IMR-90 (cell line): ENCODE measurements at regions not wholly inside any gene's neighbourhood (a gene's known extent, or its start where the extent isn't known, plus 50 kb on each side); places are given as distances from the start of the nearest gene placed in this dataset.

Experiments used
- ATAC-seq: fragments of 200-7000 bp; cut with Tn5 transposase; 2 replicates; pipeline ENCODE4 v1.9.1; 2020; ENCODE audit warnings: low read depth, mild to moderate bottlenecking, moderate library complexity
- BruUV-seq: library from RNA; stranded (reverse); fragments of 400-500 nt; replicated peaks from 2 replicates; lab custom pipeline; 2021; lab: Mats Ljungman, UMichigan
- CTCF ChIA-PET: fragments of 300-600 bp; formaldehyde crosslinking; extraction: SDS; loops from one replicate; lab custom pipeline; 2021; ENCODE audit warnings: antibody characterized with exemption; lab: Yijun Ruan, JAX
- POLR2A ChIA-PET: fragments of 300-600 bp; sonication (Branson Sonifier 250); formaldehyde crosslinking; loops from one replicate; lab custom pipeline; 2022; ENCODE audit warnings: antibody characterized with exemption; ENCODE audit not compliant: unreplicated experiment; lab: Charles Lee
- DNase-seq: peaks from one replicate; pipeline ENCODE4 v3.0.0; 2013
- H2AFZ ChIP-seq: replicated peaks from 2 replicates; pipeline ENCODE3; 2013; ENCODE audit warnings: low read length, mild to moderate bottlenecking; ENCODE audit not compliant: poor library complexity
- H2AK5ac ChIP-seq: 2 replicates; pipeline ENCODE4 v1.6.1; 2013; ENCODE audit warnings: low read depth, low read length, inconsistent platforms
- H2AK9ac ChIP-seq: replicated peaks from 2 replicates; pipeline ENCODE3; 2013; ENCODE audit warnings: mild to moderate bottlenecking, low read depth, low read length, moderate library complexity; ENCODE audit not compliant: poor library complexity
- H2BK120ac ChIP-seq: 2 replicates; pipeline ENCODE4 v1.6.1; 2013; ENCODE audit warnings: low read depth, low read length, inconsistent platforms
- H2BK15ac ChIP-seq: 3 replicates; pipeline ENCODE4 v1.6.1; 2013; ENCODE audit warnings: low read depth, low read length, inconsistent platforms
- H2BK20ac ChIP-seq: 2 replicates; pipeline ENCODE4 v1.6.1; 2013; ENCODE audit warnings: low read depth, mild to moderate bottlenecking, inconsistent platforms, low read length, moderate library complexity
- H2BK5ac ChIP-seq: 2 replicates; pipeline ENCODE4 v1.6.1; 2013; ENCODE audit warnings: mild to moderate bottlenecking, low read depth, low read length, inconsistent platforms; ENCODE audit not compliant: poor library complexity, severe bottlenecking
- H3K14ac ChIP-seq: replicated peaks from 2 replicates; pipeline ENCODE4 v1.6.1; 2013; ENCODE audit warnings: low read depth, low read length, inconsistent platforms
- H3K18ac ChIP-seq: 2 replicates; pipeline ENCODE4 v1.6.1; 2013; ENCODE audit warnings: low read depth, low read length, control low read depth
- H3K23ac ChIP-seq: 2 replicates; pipeline ENCODE4 v1.6.1; 2013; ENCODE audit warnings: low read depth, low read length, inconsistent platforms
- H3K27ac ChIP-seq: 2 replicates; pipeline ENCODE4 v1.5.1; 2013; ENCODE audit warnings: mild to moderate bottlenecking, control low read depth, low read length; ENCODE audit not compliant: insufficient read depth
- H3K27me3 ChIP-seq: 2 replicates; pipeline ENCODE4 v1.6.1; 2013; ENCODE audit warnings: low read length; ENCODE audit not compliant: control insufficient read depth, insufficient read depth
- H3K36me3 ChIP-seq: 2 replicates; pipeline ENCODE4 v1.6.1; 2013; ENCODE audit warnings: low read length, mixed read lengths; ENCODE audit not compliant: control insufficient read depth, insufficient read depth
- H3K4ac ChIP-seq: 2 replicates; pipeline ENCODE4 v1.6.1; 2013; ENCODE audit warnings: low read depth, low read length, inconsistent platforms
- H3K4me1 ChIP-seq: 2 replicates; pipeline ENCODE4 v1.6.1; 2013; ENCODE audit warnings: low read length, mixed read lengths; ENCODE audit not compliant: control insufficient read depth, insufficient read depth
- H3K4me2 ChIP-seq: 2 replicates; pipeline ENCODE4 v1.6.1; 2013; ENCODE audit warnings: low read depth, mild to moderate bottlenecking, control low read depth, low read length, moderate library complexity
- H3K4me3 ChIP-seq: 2 replicates; pipeline ENCODE4 v1.5.1; 2013; ENCODE audit warnings: low read depth, mild to moderate bottlenecking, control low read depth, low read length, moderate library complexity; ENCODE audit not compliant: insufficient read depth
- H3K56ac ChIP-seq: 2 replicates; pipeline ENCODE4 v1.6.1; 2013; ENCODE audit warnings: low read length, inconsistent platforms; ENCODE audit not compliant: insufficient read depth; ENCODE audit errors: extremely low read depth
- H3K79me1 ChIP-seq, 2 experiments: 2 replicates each; pipeline ENCODE4 v1.6.1; 2013; ENCODE audit warnings: low read length in 2 of 2, inconsistent platforms in 1 of 2, low read depth in 1 of 2
- H3K9ac ChIP-seq: 2 replicates; pipeline ENCODE4 v1.6.1; 2013; ENCODE audit warnings: low read depth, low read length, control low read depth
- H3K9me1 ChIP-seq: 2 replicates; pipeline ENCODE4 v1.6.1; 2013; ENCODE audit warnings: low read length, inconsistent platforms; ENCODE audit not compliant: insufficient read depth
- H3K9me3 ChIP-seq: 2 replicates; pipeline ENCODE4 v1.6.1; 2013; ENCODE audit warnings: low read length; ENCODE audit not compliant: control insufficient read depth, insufficient read depth
- H4K20me1 ChIP-seq: 2 replicates; pipeline ENCODE4 v1.6.1; 2013; ENCODE audit warnings: low read length, inconsistent platforms; ENCODE audit not compliant: insufficient read depth
- H4K5ac ChIP-seq: 2 replicates; pipeline ENCODE4 v1.6.1; 2013; ENCODE audit warnings: mild to moderate bottlenecking, low read depth, low read length, control low read depth
- H4K8ac ChIP-seq, 2 experiments: 2 replicates each; pipeline ENCODE4 v1.6.1; 2013; ENCODE audit warnings: low read depth in 2 of 2, low read length in 2 of 2, control low read depth in 1 of 2, inconsistent platforms in 1 of 2
- H4K91ac ChIP-seq: 2 replicates; pipeline ENCODE4 v1.6.1; 2013; ENCODE audit warnings: low read depth, low read length, inconsistent platforms; ENCODE audit not compliant: insufficient read depth
- BHLHE40 ChIP-seq: fragments of 150-350 bp; IDR thresholded peaks from 2 replicates; pipeline ENCODE4 v1.6.1; 2016; ENCODE audit warnings: mild to moderate bottlenecking, low read depth, low read length
- CEBPB ChIP-seq: IDR thresholded peaks from 2 replicates; pipeline ENCODE4 v1.6.1; 2012; ENCODE audit warnings: low read depth, low read length, improper control_type of control experiment
- CHD1 ChIP-seq: IDR thresholded peaks from 2 replicates; pipeline ENCODE4 v1.6.1; 2012; ENCODE audit warnings: low read depth, low read length, improper control_type of control experiment
- CTCF ChIP-seq: conservative IDR thresholded peaks from 2 replicates; pipeline ENCODE4 v1.5.1; 2012; ENCODE audit warnings: mild to moderate bottlenecking, low read depth, low read length, improper control_type of control experiment
- ELK1 ChIP-seq: fragments of 150-350 bp; IDR thresholded peaks from 2 replicates; pipeline ENCODE4 v1.6.1; 2016; ENCODE audit warnings: low read depth, mild to moderate bottlenecking, low read length, moderate library complexity, borderline replicate concordance
- FOS ChIP-seq: fragments of 150-350 bp; IDR thresholded peaks from 2 replicates; pipeline ENCODE4 v1.6.1; 2016; ENCODE audit warnings: low read depth, low read length
- MAFK ChIP-seq: IDR thresholded peaks from 2 replicates; pipeline ENCODE4 v1.6.1; 2012; ENCODE audit warnings: low read depth, low read length, improper control_type of control experiment
- MAZ ChIP-seq: IDR thresholded peaks from 2 replicates; pipeline ENCODE4 v1.6.1; 2012; ENCODE audit warnings: low read depth, mild to moderate bottlenecking, low read length, improper control_type of control experiment, moderate library complexity, borderline replicate concordance
- MXI1 ChIP-seq: IDR thresholded peaks from 2 replicates; pipeline ENCODE4 v1.6.1; 2012; ENCODE audit warnings: low read depth, mild to moderate bottlenecking, low read length, moderate library complexity, borderline replicate concordance
- POLR2A ChIP-seq: IDR thresholded peaks from 2 replicates; pipeline ENCODE4 v1.6.1; 2012; ENCODE audit warnings: mild to moderate bottlenecking, low read depth, low read length
- RAD21 ChIP-seq: IDR thresholded peaks from 2 replicates; pipeline ENCODE4 v1.6.1; 2012; ENCODE audit warnings: low read length, improper control_type of control experiment
- RCOR1 ChIP-seq: IDR thresholded peaks from 2 replicates; pipeline ENCODE4 v1.6.1; 2012; ENCODE audit warnings: mild to moderate bottlenecking, low read length, improper control_type of control experiment; ENCODE audit not compliant: insufficient replicate concordance
- RFX5 ChIP-seq: IDR thresholded peaks from 2 replicates; pipeline ENCODE4 v1.8.0; 2012; ENCODE audit warnings: low read depth, mild to moderate bottlenecking, low read length, moderate library complexity
- SMC3 ChIP-seq: fragments of 150-350 bp; IDR thresholded peaks from 2 replicates; pipeline ENCODE4 v1.6.1; 2016; ENCODE audit warnings: low read depth, mild to moderate bottlenecking, antibody characterized with exemption, low read length, moderate library complexity
- USF2 ChIP-seq: fragments of 150-350 bp; IDR thresholded peaks from 2 replicates; pipeline ENCODE4 v1.6.1; 2017; ENCODE audit warnings: mild to moderate bottlenecking, antibody characterized with exemption, low read length, low read depth
- WGBS, 2 experiments: methylation state at CpG; one replicate each; pipeline versions ENCODE4 v1.1.5 to v1.1.7; 2013; ENCODE audit warnings: missing lambda C conversion rate in 2 of 2; ENCODE audit not compliant: insufficient read length in 1 of 2; ENCODE audit errors: extremely low coverage in 2 of 2; 5-methylcytosine and 5-hydroxymethylcytosine counted together
- dilution Hi-C: fragments of 300-500 bp; cut with HindIII; formaldehyde crosslinking; loops from one replicate; pipeline ENCODE4 v1.14.3; 2018; ENCODE audit warnings: low sequenced_read_pairs; ENCODE audit not compliant: unreplicated experiment
- in situ Hi-C: fragments of 300-500 bp; cut with MboI; formaldehyde crosslinking; loops from 3 replicates; pipeline ENCODE4 v1.14.3; 2019; ENCODE audit warnings: low sequenced_read_pairs, inconsistent platforms, mixed read lengths
- intact Hi-C: fragments of 100-400 bp; cut with micrococcal nuclease; formaldehyde crosslinking; loops from 2 replicates; pipeline ENCODE4 v1.10.0; 2022

- H3K4me3 ChIP-seq: no peak overlapping the region
- no peak overlapping the region for H3K14ac ChIP-seq
- no peak overlapping the region for H3K9ac ChIP-seq
- CTCF ChIA-PET: no interaction called here
- 0 out of 2 replicates have a peak, but pooled peaks cover 4% of the 10 kb centered on the region for H3K9me1 ChIP-seq
- WGBS, 2 experiments: no CpG with 5 or more reads among the region's 1 CpG
- TF ChIP-seq RFX5 (no peak), BHLHE40 (no peak), ELK1 (no peak), POLR2A (no peak), CTCF (no peak), CEBPB (no peak), SMC3 (no peak), RAD21 (no peak), MAZ (no peak), CHD1 (no peak), RCOR1 (no peak), MAFK (no peak), MXI1 (no peak), FOS (no peak), USF2 (no peak)
- H3K4me2 ChIP-seq: no peak overlapping the region
- H2AFZ ChIP-seq: no peak overlapping the region
- POLR2A ChIA-PET: no interaction called here
- no peak overlapping the region for H4K91ac ChIP-seq
- H3K9me3 ChIP-seq: no peaks in the 10 kb centered on the region
- intact Hi-C loops (no loop called here), in situ Hi-C loops (no loop called here), dilution Hi-C loops (no loop called here)
- peaks cover 23% of the 10 kb centered on the region for H3K27me3 ChIP-seq
- no peak overlapping the region for H2BK120ac ChIP-seq
- H3K36me3 ChIP-seq: no peaks in the 10 kb centered on the region
- H3K4me1 ChIP-seq: no peaks in the 10 kb centered on the region
- H3K27ac ChIP-seq: no peak overlapping the region
- H2BK5ac ChIP-seq: no peak overlapping the region
- H2BK20ac ChIP-seq: no peak overlapping the region
- no peaks in the 10 kb centered on the region for H3K79me1 ChIP-seq
- no TSS peak for BruUV-seq
- no peak overlapping the region for H2AK5ac ChIP-seq
- no peak overlapping the region for H2AK9ac ChIP-seq
- no peak overlapping the region for H2BK15ac ChIP-seq
- no peak for DNase-seq
- no peak overlapping the region for H3K4ac ChIP-seq
- H4K20me1 ChIP-seq: no peaks in the 10 kb centered on the region
- no peak overlapping the region for H3K23ac ChIP-seq
- no peak overlapping the region for H3K56ac ChIP-seq
- no peak overlapping the region for H4K8ac ChIP-seq
- H4K5ac ChIP-seq: no peak overlapping the region
- ATAC-seq: no peak
- no peak overlapping the region for H3K18ac ChIP-seq
Observed at GRCh38 chr12:113667095-113667494, 195.4 kb upstream of the LHX5 start.
